ENCODE measurements at regions not wholly inside any gene's neighbourhood (a gene's known extent, or its start where the extent isn't known, plus 50 kb on each side); places are given as distances from the start of the nearest gene placed in this dataset.

DNA sequence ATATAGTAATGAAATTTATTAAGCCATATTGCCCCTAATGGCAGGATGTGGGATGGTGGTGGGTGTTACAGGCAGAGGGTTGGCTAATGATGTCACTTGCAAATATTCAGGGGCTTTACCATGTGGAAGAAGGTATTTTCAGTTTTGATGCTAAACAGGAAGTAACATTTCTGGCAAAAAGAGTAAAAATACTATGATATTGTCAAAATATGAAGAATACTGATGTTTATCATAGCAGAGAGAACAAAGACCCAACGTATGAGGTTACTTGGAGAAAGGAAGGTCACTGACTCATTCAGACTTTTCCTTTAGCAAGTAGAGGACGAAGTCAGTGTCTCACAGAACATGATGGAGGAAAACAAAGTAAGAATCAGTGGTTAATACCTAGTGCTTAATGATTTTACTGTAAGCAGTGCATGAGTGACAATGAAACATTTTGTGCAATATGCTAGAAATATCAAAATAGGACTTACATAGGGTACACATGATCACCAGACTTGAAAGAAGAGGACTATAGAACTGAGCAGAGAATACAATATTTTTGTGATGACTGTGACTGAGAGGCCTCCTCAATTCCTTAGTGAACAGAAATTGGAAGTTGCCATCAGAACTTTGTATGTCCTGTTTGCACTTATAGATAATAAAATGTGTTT, 89.7 kb upstream of the STEAP4 start:
- H3K27ac ChIP-seq (ENCODE audit: low read depth, low read length, severe bottlenecking), result no peak overlapping the region
- H3K4me3 ChIP-seq (ENCODE audit: extremely low read depth, insufficient read depth, low read length, poor library complexity, severe bottlenecking), result no peak overlapping the region
- no peaks in the 10 kb centered on the region for H3K9me3 ChIP-seq (ENCODE audit: control insufficient read depth, low read length)
- no peaks in the 10 kb centered on the region for H3K4me1 ChIP-seq (ENCODE audit: control insufficient read depth, insufficient read depth, low read length, poor library complexity, severe bottlenecking)
- 87 to 100% methylated on average over 2 of the region's 2 CpGs for WGBS, 2 experiments (ENCODE audit: insufficient coverage in 2 of 2)
- no peaks in the 10 kb centered on the region for H3K36me3 ChIP-seq (ENCODE audit: control insufficient read depth, insufficient read depth, low read length)

DNA sequence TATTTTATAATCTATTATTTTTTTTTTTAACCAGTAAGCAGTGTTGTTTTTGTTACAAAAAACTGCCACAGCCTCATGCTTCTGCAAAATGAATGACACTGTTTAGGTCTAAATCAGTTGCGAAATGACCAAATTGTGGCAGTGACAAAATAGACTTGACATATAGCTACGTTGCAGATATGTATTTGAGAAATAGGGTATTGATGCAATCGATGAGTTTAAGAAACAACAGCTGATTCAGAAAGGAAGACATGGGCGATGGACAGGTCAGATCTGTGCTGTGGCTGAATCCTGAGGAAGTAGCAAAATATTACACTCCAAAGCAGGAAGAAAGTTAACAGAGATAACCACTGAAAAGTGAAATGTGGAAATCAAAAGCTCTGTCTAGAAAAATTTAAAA, 89.0 kb upstream of the STEAP4 start:
- H3K4me3 ChIP-seq (ENCODE audit: extremely low read depth, insufficient read depth, low read length, poor library complexity, severe bottlenecking), result no peak overlapping the region
- no peaks in the 10 kb centered on the region for H3K9me3 ChIP-seq (ENCODE audit: control insufficient read depth, low read length)
- H3K36me3 ChIP-seq (ENCODE audit: control insufficient read depth, insufficient read depth, low read length), result no peaks in the 10 kb centered on the region
- H3K27ac ChIP-seq (ENCODE audit: low read depth, low read length, severe bottlenecking), result no peak overlapping the region
- WGBS, 2 experiments (ENCODE audit: insufficient coverage in 2 of 2), result 67 to 72% methylated on average over 4 of the region's 4 CpGs
- H3K4me1 ChIP-seq (ENCODE audit: control insufficient read depth, insufficient read depth, low read length, poor library complexity, severe bottlenecking), result no peaks in the 10 kb centered on the region

DNA sequence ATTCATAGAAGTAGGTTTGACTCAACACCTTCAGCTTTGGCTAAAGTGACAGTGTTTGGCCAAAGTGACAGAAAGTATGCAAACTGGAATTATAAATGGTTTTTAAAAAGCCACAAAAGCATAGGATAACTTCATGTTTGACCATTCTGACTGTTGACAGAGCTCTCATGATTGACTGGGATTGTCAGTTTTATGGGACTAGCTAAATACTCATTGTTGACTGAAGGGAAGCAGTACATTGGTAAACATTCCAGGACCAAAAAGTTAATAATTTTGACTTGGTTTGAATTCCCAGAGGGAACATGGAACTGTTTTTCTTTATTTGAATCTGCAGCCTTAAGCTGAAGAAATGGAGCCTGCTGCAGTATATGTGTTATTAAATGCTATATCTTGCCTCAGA, 84.6 kb upstream of the STEAP4 start:
- Histone ChIP-seq H3K27ac (ENCODE audit: low read depth, low read length, severe bottlenecking) (no peak overlapping the region), H3K4me3 (ENCODE audit: extremely low read depth, insufficient read depth, low read length, poor library complexity, severe bottlenecking) (no peak overlapping the region), H3K4me1 (ENCODE audit: control insufficient read depth, insufficient read depth, low read length, poor library complexity, severe bottlenecking) (no peaks in the 10 kb centered on the region)

DNA sequence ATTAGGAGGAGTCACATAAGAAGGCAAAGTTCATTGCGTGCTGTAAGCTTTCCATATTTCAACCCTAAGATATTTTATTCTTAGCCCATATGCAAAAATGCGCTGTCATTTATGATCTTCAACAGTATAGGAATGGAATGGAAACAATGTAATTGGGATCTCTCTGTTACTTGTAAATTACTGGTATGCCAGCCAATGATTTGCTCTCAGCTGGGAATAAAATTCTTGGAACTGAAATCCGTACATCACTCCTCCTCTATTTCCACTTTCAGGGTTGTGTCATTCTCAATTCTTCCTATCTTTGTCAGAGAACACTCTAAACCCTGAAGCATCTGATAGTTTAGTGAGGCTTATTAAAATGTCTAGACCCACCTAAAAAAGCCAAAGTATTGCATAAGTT, 80.7 kb upstream of the STEAP4 start:
- WGBS, 2 experiments (ENCODE audit: insufficient coverage in 2 of 2), result no CpG with 5 or more reads among the region's 3 CpGs
- Histone ChIP-seq H3K4me3 (ENCODE audit: extremely low read depth, insufficient read depth, low read length, poor library complexity, severe bottlenecking) (no peak overlapping the region), H3K36me3 (ENCODE audit: control insufficient read depth, insufficient read depth, low read length) (no peaks in the 10 kb centered on the region), H3K9me3 (ENCODE audit: control insufficient read depth, low read length) (no peaks in the 10 kb centered on the region), H3K4me1 (ENCODE audit: control insufficient read depth, insufficient read depth, low read length, poor library complexity, severe bottlenecking) (no peaks in the 10 kb centered on the region), H3K27ac (ENCODE audit: low read depth, low read length, severe bottlenecking) (no peak overlapping the region)

More for the DNA sequence above, 84.6 kb upstream of the STEAP4 start:
- Histone ChIP-seq H3K9me3 (ENCODE audit: control insufficient read depth, low read length) (no peaks in the 10 kb centered on the region), H3K36me3 (ENCODE audit: control insufficient read depth, insufficient read depth, low read length) (no peaks in the 10 kb centered on the region)

DNA sequence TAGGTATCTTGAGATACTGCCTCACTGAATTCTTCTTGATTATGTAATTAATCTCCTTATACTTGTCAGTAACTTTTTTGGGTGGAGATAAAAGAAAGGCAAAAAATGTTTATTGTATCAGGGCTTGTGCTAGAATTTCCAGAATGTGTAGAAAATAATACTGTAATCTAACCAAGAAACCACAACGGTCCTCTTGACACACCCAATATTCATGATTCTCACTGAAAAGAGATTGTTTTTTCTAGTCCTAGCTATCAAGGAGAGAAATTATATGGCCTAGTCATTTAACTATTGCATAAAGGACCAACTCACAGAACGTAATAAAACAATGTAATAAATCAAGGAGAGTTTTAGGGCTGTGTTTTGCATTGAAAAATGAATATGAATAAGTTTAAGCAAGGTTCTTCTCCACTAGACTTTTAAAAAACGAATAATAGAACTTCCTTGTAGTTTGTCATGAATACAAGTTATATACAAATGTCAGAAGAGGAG, 80.0 kb upstream of the STEAP4 start:
- no CpG with 5 or more reads among the region's 3 CpGs for WGBS, 2 experiments (ENCODE audit: insufficient coverage in 2 of 2)
- Histone ChIP-seq H3K4me3 (ENCODE audit: extremely low read depth, insufficient read depth, low read length, poor library complexity, severe bottlenecking) (no peak overlapping the region), H3K4me1 (ENCODE audit: control insufficient read depth, insufficient read depth, low read length, poor library complexity, severe bottlenecking) (no peaks in the 10 kb centered on the region), H3K36me3 (ENCODE audit: control insufficient read depth, insufficient read depth, low read length) (no peaks in the 10 kb centered on the region), H3K9me3 (ENCODE audit: control insufficient read depth, low read length) (no peaks in the 10 kb centered on the region), H3K27ac (ENCODE audit: low read depth, low read length, severe bottlenecking) (no peak overlapping the region)

DNA sequence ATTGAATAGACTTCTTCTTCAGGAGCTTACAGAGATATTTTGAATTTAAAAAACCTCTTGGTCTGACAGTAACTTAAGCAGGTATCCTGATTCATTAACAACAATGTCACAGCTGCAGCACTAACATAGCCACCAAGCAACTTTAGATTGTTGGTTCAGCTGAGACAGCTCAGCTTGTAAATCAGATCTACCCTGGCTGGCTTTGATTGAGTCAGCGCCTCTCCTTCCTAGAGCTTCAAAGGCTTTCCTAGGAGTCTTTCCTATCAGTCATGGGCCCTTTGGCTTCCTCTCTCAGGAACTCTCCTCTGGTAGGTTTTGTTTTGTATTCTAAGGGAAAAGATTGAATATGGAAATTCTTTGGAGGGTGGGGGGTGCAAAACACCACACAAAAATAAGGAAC, 70.7 kb upstream of the STEAP4 start:
- peak overlapping the region; percentile 65 for H3K27ac ChIP-seq (ENCODE audit: low read depth, low read length, severe bottlenecking)
- no peaks in the 10 kb centered on the region for H3K36me3 ChIP-seq (ENCODE audit: control insufficient read depth, insufficient read depth, low read length)
- no CpG with 5 or more reads among the region's 1 CpG for WGBS, 2 experiments (ENCODE audit: insufficient coverage in 2 of 2)
- peaks cover 5% of the 10 kb centered on the region for H3K4me1 ChIP-seq (ENCODE audit: control insufficient read depth, insufficient read depth, low read length, poor library complexity, severe bottlenecking)
- no peak overlapping the region for H3K4me3 ChIP-seq (ENCODE audit: extremely low read depth, insufficient read depth, low read length, poor library complexity, severe bottlenecking)
- peaks cover 6% of the 10 kb centered on the region for H3K9me3 ChIP-seq (ENCODE audit: control insufficient read depth, low read length)

DNA sequence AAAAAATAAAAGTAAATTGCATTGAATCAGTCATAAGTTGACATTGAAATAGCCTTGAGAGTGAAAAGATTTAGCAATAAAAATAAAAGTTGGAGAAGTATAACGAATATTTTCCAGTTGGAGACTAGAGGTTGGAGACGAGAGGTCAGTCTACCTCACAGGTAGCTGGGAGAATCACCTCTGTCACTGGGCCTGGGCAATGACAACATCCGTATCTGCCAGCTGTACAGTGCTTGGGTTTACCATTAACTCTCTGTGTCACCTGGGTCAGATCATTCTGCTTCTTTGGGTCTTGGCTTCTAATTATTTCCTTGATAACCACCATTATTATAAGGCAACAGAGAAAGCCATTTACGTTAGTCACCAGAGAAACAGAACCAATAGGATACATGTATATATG, 62.0 kb upstream of the STEAP4 start:
- no peaks in the 10 kb centered on the region for H3K36me3 ChIP-seq (ENCODE audit: control insufficient read depth, insufficient read depth, low read length)
- no peak overlapping the region for H3K27ac ChIP-seq (ENCODE audit: low read depth, low read length, severe bottlenecking)
- H3K9me3 ChIP-seq (ENCODE audit: control insufficient read depth, low read length), result no peaks in the 10 kb centered on the region
- WGBS, 2 experiments (ENCODE audit: insufficient coverage in 2 of 2), result 93 to 94% methylated on average over 3 of the region's 4 CpGs
- H3K4me1 ChIP-seq (ENCODE audit: control insufficient read depth, insufficient read depth, low read length, poor library complexity, severe bottlenecking), result no peaks in the 10 kb centered on the region
- H3K4me3 ChIP-seq (ENCODE audit: extremely low read depth, insufficient read depth, low read length, poor library complexity, severe bottlenecking), result no peak overlapping the region

DNA sequence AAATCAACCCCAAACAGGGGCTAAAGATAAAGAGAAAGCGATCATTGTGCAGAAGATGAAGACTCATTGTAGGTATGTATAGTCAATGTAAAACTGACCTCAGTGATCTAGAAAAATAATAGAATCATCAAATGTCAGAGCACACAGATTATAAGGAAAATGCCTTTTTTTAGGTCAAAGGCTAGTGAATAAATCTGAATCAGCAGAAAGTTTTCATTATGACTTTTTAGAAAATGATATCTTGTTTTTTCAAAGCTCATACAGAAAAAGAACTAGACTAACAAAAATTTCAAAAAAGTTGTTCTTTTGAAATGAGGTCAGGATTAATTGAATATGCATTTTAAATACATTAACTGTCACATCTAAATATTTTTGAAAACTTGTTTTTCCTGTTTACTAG, 60.2 kb upstream of the STEAP4 start:
- H3K9me3 ChIP-seq (ENCODE audit: control insufficient read depth, low read length), result no peaks in the 10 kb centered on the region
- H3K4me1 ChIP-seq (ENCODE audit: control insufficient read depth, insufficient read depth, low read length, poor library complexity, severe bottlenecking), result no peaks in the 10 kb centered on the region
- no peak overlapping the region for H3K4me3 ChIP-seq (ENCODE audit: extremely low read depth, insufficient read depth, low read length, poor library complexity, severe bottlenecking)
- no CpG with 5 or more reads among the region's 1 CpG for WGBS, 2 experiments (ENCODE audit: insufficient coverage in 2 of 2)
- H3K36me3 ChIP-seq (ENCODE audit: control insufficient read depth, insufficient read depth, low read length), result no peaks in the 10 kb centered on the region
- H3K27ac ChIP-seq (ENCODE audit: low read depth, low read length, severe bottlenecking), result no peak overlapping the region

DNA sequence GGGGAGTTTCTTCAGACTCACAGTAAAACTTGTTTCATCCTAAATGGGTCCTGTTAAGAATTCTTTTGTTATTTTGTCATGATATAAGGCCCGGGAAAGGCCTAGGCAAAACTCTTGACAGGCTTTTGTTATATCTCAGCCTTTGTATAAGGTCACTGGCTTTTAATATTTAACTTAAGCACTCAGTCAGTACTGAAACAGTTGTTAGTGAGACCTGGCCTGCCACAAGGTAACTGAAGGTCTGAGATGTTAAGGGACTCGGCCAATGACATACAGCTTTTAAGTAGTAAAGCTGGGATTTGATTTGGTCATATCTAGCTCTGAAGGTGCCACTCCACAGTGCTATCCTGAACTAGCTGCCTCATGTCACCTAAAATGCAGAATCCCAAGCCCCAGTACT, 57.2 kb upstream of the STEAP4 start:
- Histone ChIP-seq H3K4me3 (ENCODE audit: extremely low read depth, insufficient read depth, low read length, poor library complexity, severe bottlenecking) (no peak overlapping the region), H3K4me1 (ENCODE audit: control insufficient read depth, insufficient read depth, low read length, poor library complexity, severe bottlenecking) (no peaks in the 10 kb centered on the region), H3K36me3 (ENCODE audit: control insufficient read depth, insufficient read depth, low read length) (no peaks in the 10 kb centered on the region), H3K9me3 (ENCODE audit: control insufficient read depth, low read length) (no peaks in the 10 kb centered on the region), H3K27ac (ENCODE audit: low read depth, low read length, severe bottlenecking) (no peak overlapping the region)
- 60% methylated on average over 1 of the region's 2 CpGs; no CpG with 5 or more reads in 1 of the 2 experiments for WGBS, 2 experiments (ENCODE audit: insufficient coverage in 2 of 2)

DNA sequence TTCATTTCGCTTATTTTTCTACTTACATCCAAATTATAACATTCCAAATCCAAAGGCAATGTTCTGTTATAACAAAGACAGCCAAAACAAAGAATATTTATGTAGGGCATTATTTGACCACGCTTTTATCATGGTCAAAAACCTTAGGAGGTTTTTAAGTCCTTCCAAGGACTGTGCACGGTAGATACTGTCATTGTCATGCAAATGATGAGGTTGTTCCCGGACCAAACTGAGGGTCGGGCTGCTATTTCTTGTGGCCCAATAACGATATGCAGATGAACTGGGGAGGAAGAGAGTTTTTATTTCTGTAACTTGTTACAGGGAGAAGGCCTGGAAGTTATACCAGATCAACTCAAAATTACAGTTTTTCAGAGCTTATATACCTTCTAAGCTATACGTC, 56.6 kb upstream of the STEAP4 start:
- no peaks in the 10 kb centered on the region for H3K36me3 ChIP-seq (ENCODE audit: control insufficient read depth, insufficient read depth, low read length)
- no peak overlapping the region for H3K4me3 ChIP-seq (ENCODE audit: extremely low read depth, insufficient read depth, low read length, poor library complexity, severe bottlenecking)
- 86 to 90% methylated on average over 2 to 7 of the region's 7 CpGs for WGBS, 2 experiments (ENCODE audit: insufficient coverage in 2 of 2)
- H3K9me3 ChIP-seq (ENCODE audit: control insufficient read depth, low read length), result no peaks in the 10 kb centered on the region
- H3K27ac ChIP-seq (ENCODE audit: low read depth, low read length, severe bottlenecking), result no peak overlapping the region
- H3K4me1 ChIP-seq (ENCODE audit: control insufficient read depth, insufficient read depth, low read length, poor library complexity, severe bottlenecking), result no peaks in the 10 kb centered on the region

DNA sequence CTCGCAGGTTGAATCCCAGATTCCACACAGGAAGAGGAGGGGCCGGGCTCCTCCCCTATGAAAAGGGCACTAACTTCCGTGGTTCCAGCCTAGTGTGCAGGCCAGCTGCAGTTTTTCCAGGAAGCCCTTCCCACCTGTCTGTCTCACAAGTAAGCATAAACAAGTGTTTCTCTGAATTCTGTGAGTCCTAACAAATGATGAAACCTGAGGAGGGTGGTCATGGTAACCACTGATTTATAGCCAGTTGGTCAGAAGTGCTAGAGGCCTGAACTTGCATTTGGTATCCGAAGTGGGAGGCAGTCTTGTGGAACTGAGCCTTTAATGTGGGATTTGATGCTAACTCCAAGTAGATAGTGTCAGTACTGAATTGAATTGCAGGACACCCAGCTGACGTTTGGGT, 54.7 kb upstream of the STEAP4 start:
- Histone ChIP-seq H3K4me3 (ENCODE audit: extremely low read depth, insufficient read depth, low read length, poor library complexity, severe bottlenecking) (no peak overlapping the region), H3K9me3 (ENCODE audit: control insufficient read depth, low read length) (no peaks in the 10 kb centered on the region), H3K27ac (ENCODE audit: low read depth, low read length, severe bottlenecking) (no peak overlapping the region), H3K36me3 (ENCODE audit: control insufficient read depth, insufficient read depth, low read length) (no peaks in the 10 kb centered on the region), H3K4me1 (ENCODE audit: control insufficient read depth, insufficient read depth, low read length, poor library complexity, severe bottlenecking) (no peaks in the 10 kb centered on the region)
- 88 to 92% methylated on average over 3 to 4 of the region's 5 CpGs for WGBS, 2 experiments (ENCODE audit: insufficient coverage in 2 of 2)

All from mesodermal cell (in vitro differentiated cells).